GM18502 (cell line): ENCODE measurements at regions not wholly inside any gene's neighbourhood (a gene's known extent, or its start where the extent isn't known, plus 50 kb on each side); places are given as distances from the start of the nearest gene placed in this dataset.
"Not testable (repeated sequence)": the region's sequence is repeated elsewhere in the genome, so short reads cannot be mapped to it uniquely, and the experiment has no call there.

Experiments used
- ATAC-seq: cut with Tn5 transposase; IDR thresholded peaks from one replicate; pipeline ENCODE4 v1.9.1; 2021; ENCODE audit warnings: mild to moderate bottlenecking; ENCODE audit not compliant: unreplicated experiment, poor library complexity

DNA sequence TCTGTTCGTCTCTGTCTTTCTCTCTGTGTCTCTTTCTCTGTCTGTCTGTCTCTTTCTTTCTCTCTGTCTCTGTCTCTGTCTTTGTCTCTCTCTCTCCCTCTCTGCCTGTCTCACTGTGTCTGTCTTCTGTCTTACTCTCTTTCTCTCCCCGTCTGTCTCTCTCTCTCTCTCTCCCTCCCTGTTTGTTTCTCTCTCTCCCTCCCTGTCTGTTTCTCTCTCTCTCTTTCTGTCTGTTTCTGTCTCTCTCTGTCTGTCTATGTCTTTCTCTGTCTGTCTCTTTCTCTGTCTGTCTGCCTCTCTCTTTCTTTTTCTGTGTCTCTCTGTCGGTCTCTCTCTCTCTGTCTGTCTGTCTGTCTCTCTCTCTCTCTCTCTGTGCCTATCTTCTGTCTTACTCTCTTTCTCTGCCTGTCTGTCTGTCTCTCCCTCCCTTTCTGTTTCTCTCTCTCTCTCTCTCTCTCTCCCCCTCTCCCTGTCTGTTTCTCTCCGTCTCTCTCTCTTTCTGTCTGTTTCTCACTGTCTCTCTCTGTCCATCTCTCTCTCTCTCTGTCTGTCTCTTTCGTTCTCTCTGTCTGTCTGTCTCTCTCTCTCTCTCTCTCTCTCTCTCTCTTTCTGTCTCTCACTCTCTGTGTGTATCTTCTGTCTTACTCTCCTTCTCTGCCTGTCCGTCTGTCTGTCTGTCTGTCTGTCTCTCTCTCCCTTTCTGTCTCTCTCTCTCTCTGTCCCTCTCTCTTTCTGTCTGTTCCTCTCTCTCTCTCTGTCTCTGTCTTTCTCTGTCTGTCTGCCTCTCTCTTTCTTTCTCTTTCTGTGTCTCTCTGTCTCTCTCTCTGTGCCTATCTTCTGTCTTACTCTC lies 2065.9 kb upstream of the TPTE start:
- peak; percentile 51 for ATAC-seq

DNA sequence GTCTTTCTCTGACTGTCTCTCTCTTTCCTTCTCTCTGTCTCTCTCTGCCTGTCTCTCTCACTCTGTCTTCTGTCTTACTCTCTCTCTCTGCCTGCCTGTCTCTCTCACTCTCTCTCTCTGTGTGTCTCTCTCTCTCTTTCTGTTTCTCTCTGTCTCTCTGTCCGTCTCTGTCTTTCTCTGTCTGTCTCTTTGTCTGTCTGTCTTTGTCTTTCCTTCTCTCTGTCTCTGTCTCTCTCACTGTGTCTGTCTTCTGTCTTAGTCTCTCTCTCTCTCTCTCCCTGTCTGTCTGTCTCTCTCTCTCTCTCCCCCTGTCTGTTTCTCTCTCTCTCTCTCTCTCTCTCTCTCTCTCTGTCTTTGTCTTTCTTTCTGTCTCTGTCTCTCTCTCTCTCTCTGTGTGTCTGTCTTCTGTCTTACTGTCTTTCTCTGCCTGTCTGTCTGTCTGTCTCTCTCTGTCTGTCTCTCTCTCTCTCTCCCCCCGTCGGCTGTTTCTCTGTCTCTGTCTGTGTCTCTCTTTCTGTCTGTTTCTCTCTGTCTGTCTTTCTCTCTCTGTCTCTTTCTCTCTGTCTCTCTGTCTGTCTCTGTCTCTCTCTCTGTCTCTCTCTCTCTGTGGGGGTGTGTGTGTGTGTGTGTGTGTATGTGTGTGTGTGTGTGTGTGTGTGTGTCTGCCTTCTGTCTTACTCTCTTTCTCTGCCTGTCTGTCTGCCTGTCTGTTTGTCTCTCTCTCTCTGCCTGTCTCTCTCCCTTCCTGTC lies 2056.8 kb upstream of the TPTE start:
- ATAC-seq = peak; percentile 81

DNA sequence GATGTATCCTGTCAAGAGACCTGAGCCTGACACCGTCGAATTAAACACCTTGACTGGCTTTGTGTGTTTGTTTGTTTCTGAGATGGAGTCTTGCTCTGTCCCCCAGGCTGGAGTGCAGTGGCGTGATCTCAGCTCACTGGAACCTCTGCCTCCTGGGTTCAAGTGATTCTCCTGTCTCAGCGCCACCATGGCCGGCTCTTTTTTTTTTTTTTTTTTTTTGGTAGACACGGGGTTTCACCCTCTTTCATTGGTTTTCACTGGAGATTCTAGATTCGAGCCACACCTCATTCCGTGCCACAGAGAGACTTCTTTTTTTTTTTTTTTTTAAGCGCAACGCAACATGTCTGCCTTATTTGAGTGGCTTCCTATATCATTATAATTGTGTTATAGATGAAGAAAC lies 2054.7 kb upstream of the TPTE start:
- ATAC-seq = not testable (repeated sequence)
